ENCODE measurements at regions not wholly inside any gene's neighbourhood (a gene's known extent, or its start where the extent isn't known, plus 50 kb on each side); places are given as distances from the start of the nearest gene placed in this dataset.

DNA sequence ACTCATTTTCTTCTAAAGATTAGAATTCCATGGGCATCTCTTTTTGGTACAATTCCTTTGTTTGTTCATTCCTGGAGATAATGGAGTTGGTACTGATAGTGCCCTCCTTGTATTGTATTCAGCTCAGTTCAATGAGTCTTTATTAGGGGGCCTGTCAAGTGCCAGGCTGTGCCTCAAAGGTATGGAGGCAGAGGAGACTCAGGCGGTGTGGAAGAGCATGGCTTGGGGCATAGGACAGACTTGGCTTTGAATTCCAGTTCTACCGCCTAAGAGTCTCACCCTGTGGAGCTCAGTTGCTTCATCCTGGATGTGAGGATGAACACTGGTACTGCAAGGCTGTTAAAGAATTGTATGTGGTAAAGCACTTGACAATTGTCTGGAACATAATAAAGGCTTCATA is 196.6 kb upstream of the IL12A start:
- H3K9me2 ChIP-seq (replicated peaks; ENCODE audit: insufficient read depth, low read length): no peaks in the 10 kb centered on the region
- no peak overlapping the region for H3K27ac ChIP-seq (ENCODE audit: low read length)
- H3K4me1 ChIP-seq (ENCODE audit: low read length): no peaks in the 10 kb centered on the region
- no peak overlapping the region for H2AFZ ChIP-seq (ENCODE audit: low read length)
- no peaks in the 10 kb centered on the region for H3K79me2 ChIP-seq (ENCODE audit: low read length)
- no peak overlapping the region for H3K4me3 ChIP-seq (ENCODE audit: low read length)
- no peaks in the 10 kb centered on the region for H4K20me1 ChIP-seq (ENCODE audit: insufficient read depth, low read length)
- H3K36me3 ChIP-seq (replicated peaks; ENCODE audit: insufficient read depth, low read length): no peaks in the 10 kb centered on the region
- H3K27me3 ChIP-seq (replicated peaks; ENCODE audit: insufficient read depth, low read length): peaks cover 26% of the 10 kb centered on the region
- H3K9ac ChIP-seq (ENCODE audit: low read length): no peak overlapping the region
- H3K9me3 ChIP-seq (replicated peaks; ENCODE audit: insufficient read depth, low read length): no peaks in the 10 kb centered on the region
- DNase-seq: no peak
- TF ChIP-seq EZH2phosphoT487 (IDR thresholded peaks at IDR 0.05; ENCODE audit: low read length) (no peak), CTCF (IDR thresholded peaks at IDR 0.05; ENCODE audit: low read length) (no peak), EZH2 (optimal IDR thresholded peaks at IDR 0.05; ENCODE audit: low read depth, low read length) (no peak)
- H3F3A ChIP-seq (ENCODE audit: insufficient read depth, low read length): no peaks in the 10 kb centered on the region
- no peak overlapping the region for H3K4me2 ChIP-seq (ENCODE audit: low read depth, low read length)

DNA sequence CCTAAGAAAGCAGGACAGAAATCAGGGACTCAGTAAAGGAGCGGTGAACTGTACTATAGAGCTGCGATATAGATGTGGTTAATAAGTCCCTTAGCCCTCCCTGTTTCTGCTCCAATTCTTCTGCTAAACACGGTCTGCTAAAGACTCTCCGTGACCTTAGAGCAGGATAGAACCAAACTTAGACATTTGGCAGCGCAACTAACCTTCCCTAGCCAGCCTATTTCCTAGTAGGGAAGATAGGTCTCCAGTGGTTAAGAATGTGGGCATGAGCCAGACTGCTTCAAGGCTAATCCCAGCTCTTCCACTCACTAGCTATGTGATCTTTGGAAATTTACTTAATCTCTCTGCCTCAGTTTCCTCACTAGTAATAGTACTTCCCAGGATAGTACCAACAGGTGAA is 193.6 kb upstream of the IL12A start:
- Histone ChIP-seq H3K9me3 (replicated peaks; ENCODE audit: insufficient read depth, low read length) (no peaks in the 10 kb centered on the region), H3K27ac (ENCODE audit: low read length) (no peak overlapping the region), H3K79me2 (ENCODE audit: low read length) (no peaks in the 10 kb centered on the region), H3K27me3 (replicated peaks; ENCODE audit: insufficient read depth, low read length) (no peaks in the 10 kb centered on the region), H3K4me2 (ENCODE audit: low read depth, low read length) (no peak overlapping the region), H3K4me3 (ENCODE audit: low read length) (no peak overlapping the region), H4K20me1 (ENCODE audit: insufficient read depth, low read length) (no peaks in the 10 kb centered on the region), H3F3A (ENCODE audit: insufficient read depth, low read length) (no peaks in the 10 kb centered on the region), H3K4me1 (ENCODE audit: low read length) (no peaks in the 10 kb centered on the region), H3K9ac (ENCODE audit: low read length) (no peak overlapping the region), H3K9me2 (replicated peaks; ENCODE audit: insufficient read depth, low read length) (no peaks in the 10 kb centered on the region), H3K36me3 (replicated peaks; ENCODE audit: insufficient read depth, low read length) (no peaks in the 10 kb centered on the region), H2AFZ (ENCODE audit: low read length) (no peak overlapping the region)
- TF ChIP-seq EZH2 (optimal IDR thresholded peaks at IDR 0.05; ENCODE audit: low read depth, low read length) (no peak), CTCF (IDR thresholded peaks at IDR 0.05; ENCODE audit: low read length) (no peak), EZH2phosphoT487 (IDR thresholded peaks at IDR 0.05; ENCODE audit: low read length) (no peak)
- DNase-seq: no peak

- H3K36me3 ChIP-seq (replicated peaks; ENCODE audit: insufficient read depth, low read length): no peaks in the 10 kb centered on the region
- no peaks in the 10 kb centered on the region for H3K9me3 ChIP-seq (replicated peaks; ENCODE audit: insufficient read depth, low read length)
- no peak overlapping the region for H3K27ac ChIP-seq (ENCODE audit: low read length)
- H3K4me3 ChIP-seq (ENCODE audit: low read length): no peak overlapping the region
- H3K27me3 ChIP-seq (replicated peaks; ENCODE audit: insufficient read depth, low read length): no peaks in the 10 kb centered on the region
- DNase-seq: no peak
- H3F3A ChIP-seq (ENCODE audit: insufficient read depth, low read length): no peaks in the 10 kb centered on the region
- no peak for TF ChIP-seq EZH2 (optimal IDR thresholded peaks at IDR 0.05; ENCODE audit: low read depth, low read length)
- TF ChIP-seq EZH2phosphoT487 (IDR thresholded peaks at IDR 0.05; ENCODE audit: low read length): no peak
- TF ChIP-seq CTCF (IDR thresholded peaks at IDR 0.05; ENCODE audit: low read length): no peak
- H4K20me1 ChIP-seq (ENCODE audit: insufficient read depth, low read length): no peaks in the 10 kb centered on the region
- no peak overlapping the region for H3K4me2 ChIP-seq (ENCODE audit: low read depth, low read length)
- H3K4me1 ChIP-seq (ENCODE audit: low read length): no peaks in the 10 kb centered on the region
- H2AFZ ChIP-seq (ENCODE audit: low read length): no peak overlapping the region
- H3K79me2 ChIP-seq (ENCODE audit: low read length): no peaks in the 10 kb centered on the region
- no peaks in the 10 kb centered on the region for H3K9me2 ChIP-seq (replicated peaks; ENCODE audit: insufficient read depth, low read length)
- no peak overlapping the region for H3K9ac ChIP-seq (ENCODE audit: low read length)
Observed at GRCh38 chr3:159795681-159796175, 192.9 kb upstream of the IL12A start.

Data from MM.1S (cell line).